Stimulated activated naive CD8-positive, alpha-beta T cell treated with anti-CD3 and anti-CD28 coated beads, Interleukin-15, Interleukin-2, amounts not matched to agents 100 U/mL and 50 U/mL, for 24 hours (primary cell): ENCODE measurements at regions not wholly inside any gene's neighbourhood (a gene's known extent, or its start where the extent isn't known, plus 50 kb on each side); places are given as distances from the start of the nearest gene placed in this dataset.
A peak's percentile ranks its signal among the peaks of the same experiment; 100 is the strongest.
"Not testable (repeated sequence)": the region's sequence is repeated elsewhere in the genome, so short reads cannot be mapped to it uniquely, and the experiment has no call there.

Experiments used
- ATAC-seq: fragments of 150-1000 bp; cut with Tn5 transposase; one replicate; pipeline ENCODE4 v1.10.0; 2021
- DNase-seq: peaks from one replicate; pipeline ENCODE4 v3.0.0; 2021

- no peak for ATAC-seq
- DNase-seq, result no peak
Observed at GRCh38 chr6:14217728-14218518, 100.4 kb downstream of the CD83 start.

DNA sequence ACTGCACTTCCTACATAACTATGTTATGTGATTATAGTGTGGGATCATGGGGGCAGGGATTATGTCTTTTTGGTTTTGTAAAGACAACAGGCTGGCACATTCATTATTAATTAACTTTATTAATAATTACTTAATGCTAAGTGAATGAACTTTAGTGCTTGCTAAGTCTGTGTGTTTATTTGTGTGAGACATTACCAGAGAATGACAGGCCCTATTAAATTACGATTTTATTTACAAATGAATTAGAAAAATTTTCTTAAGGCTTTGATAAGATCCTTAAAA is 100.9 kb downstream of the CD83 start:
- ATAC-seq, result no peak

DNA sequence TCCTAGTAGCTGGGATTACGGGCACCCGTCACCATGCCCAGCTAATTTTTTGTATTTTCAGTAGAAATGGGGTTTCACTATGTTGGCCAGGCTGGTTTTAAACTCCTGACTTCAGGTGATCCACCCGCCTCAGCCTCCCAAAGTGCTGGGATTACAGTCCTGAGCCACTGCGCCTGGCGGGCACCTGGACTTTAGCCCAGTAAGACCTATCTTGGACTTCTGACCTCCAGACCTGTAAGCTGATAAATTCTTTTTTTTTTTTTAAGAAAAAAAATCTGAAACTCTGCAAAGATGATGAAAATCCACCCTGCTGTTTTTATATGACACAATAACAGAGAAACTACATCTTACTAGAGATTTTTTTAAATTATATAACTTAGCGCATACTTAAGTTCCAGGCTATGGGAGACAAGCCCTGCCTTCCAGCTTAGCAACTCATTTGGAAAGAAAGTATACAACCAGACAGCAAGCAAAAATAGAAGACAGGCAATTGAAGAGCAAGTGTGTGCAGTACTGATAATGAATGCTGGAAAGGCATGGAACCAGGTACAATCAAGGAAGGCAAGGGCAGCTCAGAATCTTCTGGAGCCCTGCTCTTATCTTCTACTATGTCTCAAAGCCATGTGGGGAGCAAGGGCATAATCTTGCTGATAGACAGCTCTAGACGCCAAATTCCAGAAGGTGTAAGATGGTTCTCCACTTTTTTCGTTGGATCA is 104.2 kb downstream of the CD83 start:
- ATAC-seq (no peak), DNase-seq (no peak)

More for the DNA sequence above, 100.9 kb downstream of the CD83 start:
- DNase-seq, result no peak

DNA sequence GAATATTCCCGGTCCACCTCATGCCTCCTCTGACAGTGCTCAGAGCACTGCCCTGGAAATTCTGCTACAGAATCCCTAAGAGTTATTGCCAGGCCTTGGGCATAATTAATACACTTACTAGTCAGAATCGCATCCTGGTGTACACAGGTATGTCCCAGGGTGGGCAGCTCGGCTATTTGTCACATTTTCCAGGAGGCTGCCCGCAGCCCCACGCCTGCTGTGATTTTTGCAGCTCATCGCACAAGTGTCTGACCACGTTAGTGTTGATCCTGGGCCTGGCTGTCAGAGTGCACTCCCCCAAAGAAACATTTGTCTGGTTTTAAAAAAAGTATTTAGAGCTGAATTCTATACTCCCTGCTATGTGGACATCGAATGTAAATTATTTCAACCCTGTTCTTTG is 105.4 kb downstream of the CD83 start:
- no peak for DNase-seq
- no peak for ATAC-seq

- no peak for ATAC-seq
- no peak for DNase-seq
Observed at GRCh38 chr6:14224359-14225103, 107.0 kb downstream of the CD83 start.

- ATAC-seq (no peak), DNase-seq (no peak)
Observed at GRCh38 chr6:14226051-14226660, 108.6 kb downstream of the CD83 start.

DNA sequence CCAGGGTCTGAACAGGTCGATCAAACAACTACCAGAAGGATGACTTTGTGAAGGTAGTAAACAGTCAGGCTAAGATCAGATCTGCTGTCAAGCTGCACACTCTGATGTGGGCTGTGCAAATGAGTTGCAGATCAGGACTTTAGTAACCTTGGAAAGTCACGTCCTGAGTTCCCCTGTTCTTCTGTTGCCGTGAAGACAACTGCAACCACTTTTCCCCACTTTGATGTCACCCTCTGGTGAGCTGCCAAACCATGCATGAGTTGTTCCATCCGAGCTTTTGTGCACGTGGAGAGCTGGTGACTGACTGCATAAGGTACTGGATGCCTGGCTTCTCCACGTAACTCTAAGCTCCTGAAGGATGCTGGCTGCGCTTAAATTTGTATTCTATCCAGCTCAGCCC is 111.0 kb downstream of the CD83 start:
- ATAC-seq (peak; percentile 81), DNase-seq (peak; percentile 61)

- DNase-seq, result no peak
- ATAC-seq, result no peak
Observed at GRCh38 chr6:14231071-14231483, 113.5 kb downstream of the CD83 start.

GRCh38 chr6:14231501-14232280 is 114.1 kb downstream of the CD83 start:
- peak; percentile 40 for ATAC-seq
- DNase-seq, result no peak

DNA sequence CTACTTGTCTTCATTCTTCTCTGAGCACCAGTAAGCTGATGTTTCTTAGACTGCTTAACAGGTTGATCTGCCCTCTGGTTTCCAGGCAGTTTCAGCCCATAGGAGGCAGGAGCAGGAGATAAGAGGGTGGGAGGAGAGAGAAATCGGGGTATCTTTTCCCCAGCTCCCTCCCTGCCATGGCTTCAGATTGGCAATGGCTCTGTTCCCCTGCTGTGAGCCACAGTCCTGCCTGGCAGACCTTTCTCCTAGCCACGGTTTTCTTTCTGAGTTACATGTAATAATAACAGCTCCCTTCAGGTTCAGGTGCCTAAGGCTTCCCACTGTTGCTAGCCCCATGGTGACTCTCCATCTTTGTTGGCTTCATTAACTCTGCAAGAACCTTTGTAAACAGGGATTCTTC is 115.3 kb downstream of the CD83 start:
- no peak for ATAC-seq
- DNase-seq, result no peak

DNA sequence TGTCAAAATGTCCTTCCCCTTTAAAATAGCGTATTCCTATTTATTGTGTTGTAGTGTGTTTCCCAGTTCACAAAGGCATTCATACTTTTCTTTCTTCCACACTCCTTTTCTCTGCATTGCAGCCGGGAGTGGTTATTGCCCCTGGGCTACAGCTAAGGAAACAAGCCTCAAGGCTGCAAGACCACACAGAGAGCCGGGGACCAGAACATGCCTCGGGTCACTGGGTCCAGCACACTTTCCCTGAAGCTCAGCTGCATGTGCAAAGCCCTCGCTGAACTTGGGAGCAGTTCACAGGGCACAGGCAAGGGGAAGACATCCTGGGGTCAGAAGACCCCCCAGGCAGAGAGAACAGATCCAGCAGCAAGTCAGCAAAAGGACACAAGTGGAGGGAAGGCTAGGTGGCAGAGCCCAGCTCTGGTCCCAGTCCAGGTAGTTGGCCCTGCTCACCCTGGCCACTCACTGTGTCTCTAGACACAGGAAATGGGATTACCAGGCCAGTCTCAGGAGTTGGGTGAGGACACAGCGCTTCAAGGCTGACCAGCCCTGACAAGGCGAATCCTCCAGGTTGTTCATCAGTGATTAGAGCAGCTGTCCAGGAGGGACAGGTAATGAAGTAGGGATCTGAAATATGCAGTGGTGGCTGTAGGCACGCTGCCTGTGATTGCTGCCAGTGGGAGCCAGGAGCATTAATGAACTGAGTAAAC is 118.2 kb downstream of the CD83 start:
- ATAC-seq, result no peak
- DNase-seq, result no peak

- ATAC-seq (no peak), DNase-seq (no peak)
Observed at GRCh38 chr6:14239097-14239496, 121.5 kb downstream of the CD83 start.

DNA sequence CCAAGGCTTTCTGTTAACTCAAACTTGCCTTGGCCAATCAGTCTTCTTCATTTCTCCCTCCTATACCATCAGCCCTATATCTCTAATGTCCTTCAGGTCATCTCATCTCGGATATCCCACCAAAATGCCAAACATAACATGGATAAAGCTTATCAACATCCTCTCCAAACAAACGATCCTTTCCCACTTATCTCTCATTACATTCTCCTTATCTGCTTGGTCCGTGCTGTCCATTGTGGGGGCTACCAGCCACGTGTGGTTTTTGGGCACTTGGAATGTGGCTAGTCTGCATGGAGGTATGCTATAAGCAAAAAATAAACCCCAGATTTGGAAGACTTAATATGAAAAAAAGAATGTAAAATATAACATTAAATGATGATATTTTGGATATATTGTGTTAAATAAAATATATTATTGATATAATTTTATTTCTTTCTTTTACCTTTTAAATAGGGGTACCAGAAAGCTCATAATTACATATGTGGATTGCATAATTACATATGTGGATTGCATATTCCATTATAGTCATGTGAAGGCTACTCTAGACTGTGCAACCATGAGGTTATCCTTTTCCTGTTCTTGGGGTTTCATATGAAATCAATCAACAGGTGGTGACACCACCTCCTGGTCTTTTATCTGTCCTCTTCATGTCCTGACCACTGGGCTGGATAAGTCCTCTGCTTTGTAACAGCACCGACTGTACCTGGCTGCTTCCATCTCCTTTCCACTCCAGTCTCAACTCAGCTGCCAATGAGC is 123.0 kb downstream of the CD83 start:
- DNase-seq, result no peak
- no peak for ATAC-seq

GRCh38 chr6:14241255-14242070 is 123.9 kb downstream of the CD83 start:
- DNase-seq (no peak), ATAC-seq (no peak)

GRCh38 chr6:14242912-14243311 is 125.3 kb downstream of the CD83 start:
- not testable (repeated sequence) for DNase-seq, ATAC-seq

GRCh38 chr6:14243597-14243996 is 126.0 kb downstream of the CD83 start:
- DNase-seq, result no peak
- ATAC-seq, result no peak

GRCh38 chr6:14246876-14247275 is 129.3 kb downstream of the CD83 start:
- DNase-seq (no peak), ATAC-seq (no peak)

DNA sequence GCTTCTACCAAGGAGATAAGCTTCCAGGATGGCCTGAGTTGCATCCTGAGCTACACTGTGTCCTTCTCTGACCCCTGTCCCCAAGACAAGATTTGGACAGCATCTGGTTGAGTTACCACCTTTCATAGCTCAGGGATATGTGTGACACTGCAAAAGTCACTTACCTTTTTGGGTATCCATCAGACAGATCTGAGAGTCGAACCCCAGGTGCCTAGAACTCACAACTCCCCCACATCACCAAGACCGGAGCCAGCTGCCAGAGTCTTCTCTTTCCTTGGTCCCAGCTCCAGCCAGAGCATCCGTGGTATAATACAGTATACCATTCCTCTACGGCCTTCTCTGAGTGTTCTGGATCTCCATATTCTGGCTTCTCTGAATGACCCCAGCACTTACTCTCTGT is 133.0 kb downstream of the CD83 start:
- no peak for ATAC-seq
- DNase-seq, result no peak

DNA sequence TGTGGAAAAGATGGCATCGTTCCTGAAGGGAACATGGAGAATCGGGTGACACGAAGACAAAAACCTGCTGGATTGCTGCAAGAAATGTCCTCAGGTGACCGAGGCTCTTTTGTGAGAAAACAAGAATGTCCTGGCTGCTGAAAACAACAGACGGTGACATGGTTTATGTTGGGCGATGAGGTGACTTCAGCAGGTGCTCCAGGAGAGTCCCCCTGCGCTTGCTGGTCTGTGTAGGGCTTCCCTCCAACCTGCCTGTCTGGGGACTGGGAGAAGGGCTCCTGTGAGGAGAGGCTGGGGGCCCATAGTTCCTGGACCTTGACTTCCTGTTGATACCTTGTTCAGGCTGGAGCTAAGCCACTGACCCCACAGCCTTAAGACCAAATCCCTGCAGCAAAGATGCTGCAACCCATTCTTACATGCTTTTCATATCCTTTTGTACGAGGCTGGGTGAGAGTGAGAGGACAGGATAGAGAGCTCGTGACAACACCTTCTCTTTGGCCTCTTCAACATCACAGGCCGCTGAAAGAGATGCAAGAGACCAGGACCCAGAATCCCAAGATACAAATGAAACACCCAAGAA is 134.8 kb downstream of the CD83 start:
- ATAC-seq (no peak), DNase-seq (no peak)
